ENCODE measurements at regions not wholly inside any gene's neighbourhood (a gene's known extent, or its start where the extent isn't known, plus 50 kb on each side); places are given as distances from the start of the nearest gene placed in this dataset.

- TF ChIP-seq POLR2A (IDR thresholded peaks at IDR 0.05) (no peak), CTCF (IDR thresholded peaks at IDR 0.05) (no peak)
These were observed 286.8 kb upstream of the KLF14 start for GRCh38 chr7:131020759-131021261.
